GM12865 (cell line): ENCODE measurements at regions not wholly inside any gene's neighbourhood (a gene's known extent, or its start where the extent isn't known, plus 50 kb on each side); places are given as distances from the start of the nearest gene placed in this dataset.

Experiments used
- DNase-seq: peaks from one replicate; pipeline ENCODE4 v3.0.0; 2010; ENCODE audit warnings: low read depth
- H3K4me3 ChIP-seq: 2 replicates; pipeline ENCODE4 v1.5.1; 2011; ENCODE audit warnings: mild to moderate bottlenecking, low read depth, low read length, control low read depth
- CTCF ChIP-seq: IDR thresholded peaks from 2 replicates; pipeline ENCODE4 v1.5.1; 2011; ENCODE audit warnings: low read length, control low read depth, low read depth, inconsistent platforms; ENCODE audit not compliant: insufficient read depth; ENCODE audit errors: missing control alignments

- TF ChIP-seq CTCF: no peak
- DNase-seq: no peak
- H3K4me3 ChIP-seq: no peak overlapping the region
Measured at GRCh38 chr3:81033185-81033584, 728.3 kb downstream of the GBE1 start.

- TF ChIP-seq CTCF: no peak
- H3K4me3 ChIP-seq: no peak overlapping the region
- no peak for DNase-seq
Measured at GRCh38 chr3:81029861-81030260, 731.6 kb downstream of the GBE1 start.

GRCh38 chr3:81027344-81027743 lies 734.1 kb downstream of the GBE1 start:
- no peak for DNase-seq
- TF ChIP-seq CTCF: no peak
- H3K4me3 ChIP-seq: no peak overlapping the region

GRCh38 chr3:81024560-81024959 lies 736.9 kb downstream of the GBE1 start:
- no peak for TF ChIP-seq CTCF
- no peak overlapping the region for H3K4me3 ChIP-seq
- DNase-seq: no peak

- no peak for TF ChIP-seq CTCF
- H3K4me3 ChIP-seq: no peak overlapping the region
- no peak for DNase-seq
Measured at GRCh38 chr3:81022339-81022738, 739.1 kb downstream of the GBE1 start.

- TF ChIP-seq CTCF: no peak
- no peak overlapping the region for H3K4me3 ChIP-seq
- DNase-seq: no peak
Measured at GRCh38 chr3:81013360-81013759, 748.1 kb downstream of the GBE1 start.

- H3K4me3 ChIP-seq: no peak overlapping the region
- no peak for TF ChIP-seq CTCF
- no peak for DNase-seq
Measured at GRCh38 chr3:81005992-81006391, 755.5 kb downstream of the GBE1 start.
